ENCODE measurements at regions not wholly inside any gene's neighbourhood (a gene's known extent, or its start where the extent isn't known, plus 50 kb on each side); places are given as distances from the start of the nearest gene placed in this dataset.

DNA sequence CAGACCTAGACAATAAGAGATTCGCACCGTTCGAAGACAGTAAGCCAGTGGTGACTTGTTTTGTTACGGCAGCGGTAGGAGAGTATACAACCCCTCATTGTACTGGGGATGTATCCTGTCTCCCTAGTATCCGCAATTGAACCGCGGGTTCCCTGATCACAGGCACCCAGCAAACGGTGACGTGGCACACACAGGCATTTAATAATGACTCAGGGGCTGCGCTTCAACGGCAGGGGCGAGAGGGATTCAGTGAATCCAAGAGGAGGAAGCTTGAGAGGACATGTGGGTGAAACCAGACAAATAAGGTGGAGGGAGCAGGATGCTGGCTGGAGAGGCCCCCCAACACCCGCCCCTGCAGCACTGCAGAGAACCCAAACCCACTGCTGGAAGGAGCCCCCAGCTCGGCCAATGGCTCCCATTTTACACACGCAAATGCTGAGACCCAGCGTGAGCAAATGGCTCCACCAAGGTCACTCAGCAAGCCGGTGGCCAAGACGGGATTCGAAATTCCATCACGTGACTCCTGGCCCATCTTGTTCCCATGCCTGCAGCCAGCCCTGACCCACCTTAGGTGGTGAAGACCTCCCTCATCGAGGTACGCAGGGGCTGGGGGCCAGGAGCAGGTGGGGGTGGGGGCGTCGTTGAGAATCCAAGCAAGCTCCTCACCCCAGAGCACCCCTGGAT is 149.9 kb downstream of the SYF2 start:
- TF ChIP-seq, protein P1, sequence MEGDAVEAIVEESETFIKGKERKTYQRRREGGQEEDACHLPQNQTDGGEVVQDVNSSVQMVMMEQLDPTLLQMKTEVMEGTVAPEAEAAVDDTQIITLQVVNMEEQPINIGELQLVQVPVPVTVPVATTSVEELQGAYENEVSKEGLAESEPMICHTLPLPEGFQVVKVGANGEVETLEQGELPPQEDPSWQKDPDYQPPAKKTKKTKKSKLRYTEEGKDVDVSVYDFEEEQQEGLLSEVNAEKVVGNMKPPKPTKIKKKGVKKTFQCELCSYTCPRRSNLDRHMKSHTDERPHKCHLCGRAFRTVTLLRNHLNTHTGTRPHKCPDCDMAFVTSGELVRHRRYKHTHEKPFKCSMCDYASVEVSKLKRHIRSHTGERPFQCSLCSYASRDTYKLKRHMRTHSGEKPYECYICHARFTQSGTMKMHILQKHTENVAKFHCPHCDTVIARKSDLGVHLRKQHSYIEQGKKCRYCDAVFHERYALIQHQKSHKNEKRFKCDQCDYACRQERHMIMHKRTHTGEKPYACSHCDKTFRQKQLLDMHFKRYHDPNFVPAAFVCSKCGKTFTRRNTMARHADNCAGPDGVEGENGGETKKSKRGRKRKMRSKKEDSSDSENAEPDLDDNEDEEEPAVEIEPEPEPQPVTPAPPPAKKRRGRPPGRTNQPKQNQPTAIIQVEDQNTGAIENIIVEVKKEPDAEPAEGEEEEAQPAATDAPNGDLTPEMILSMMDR (IDR thresholded peaks at IDR 0.05; ENCODE audit: low read depth, low read length, missing control alignments): no peak
- no peak overlapping the region for H3K4me3 ChIP-seq (ENCODE audit: low read depth, low read length)
- in situ Hi-C loops (cut with HindIII; ENCODE audit: low sequenced_read_pairs): loop anchor here (5.0 kb wide), 1 partner anchor 40 kb away; no protein-coding TSS in a partner anchor
- DNase-seq (ENCODE audit: low read depth): no peak

DNA sequence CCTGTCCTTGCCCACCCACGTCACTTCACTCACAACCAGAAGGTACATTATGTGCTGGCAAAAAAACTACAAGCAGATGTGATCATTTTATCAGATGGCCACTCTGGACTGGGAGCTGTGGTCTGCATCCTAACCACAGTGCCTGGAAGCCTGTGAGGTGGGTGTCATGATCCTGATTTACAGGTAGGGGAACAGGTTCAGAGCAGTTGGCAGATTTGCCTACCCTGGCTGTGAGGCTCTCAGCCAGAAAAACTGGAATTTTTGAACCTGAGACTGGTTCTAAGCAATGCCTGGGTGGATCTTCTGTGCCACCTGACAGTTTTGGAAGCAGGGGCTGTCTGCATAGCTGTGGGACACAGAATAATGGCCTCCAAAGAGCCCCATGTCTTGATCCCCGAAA is 150.8 kb downstream of the SYF2 start:
- in situ Hi-C loops (cut with HindIII; ENCODE audit: low sequenced_read_pairs): loop anchor here (5.0 kb wide), 1 partner anchor 39 kb away; no protein-coding TSS in a partner anchor
- TF ChIP-seq, protein P1 (IDR thresholded peaks at IDR 0.05; ENCODE audit: low read depth, low read length, missing control alignments): no peak
- DNase-seq (ENCODE audit: low read depth): no peak
- no peak overlapping the region for H3K4me3 ChIP-seq (ENCODE audit: low read depth, low read length)

DNA sequence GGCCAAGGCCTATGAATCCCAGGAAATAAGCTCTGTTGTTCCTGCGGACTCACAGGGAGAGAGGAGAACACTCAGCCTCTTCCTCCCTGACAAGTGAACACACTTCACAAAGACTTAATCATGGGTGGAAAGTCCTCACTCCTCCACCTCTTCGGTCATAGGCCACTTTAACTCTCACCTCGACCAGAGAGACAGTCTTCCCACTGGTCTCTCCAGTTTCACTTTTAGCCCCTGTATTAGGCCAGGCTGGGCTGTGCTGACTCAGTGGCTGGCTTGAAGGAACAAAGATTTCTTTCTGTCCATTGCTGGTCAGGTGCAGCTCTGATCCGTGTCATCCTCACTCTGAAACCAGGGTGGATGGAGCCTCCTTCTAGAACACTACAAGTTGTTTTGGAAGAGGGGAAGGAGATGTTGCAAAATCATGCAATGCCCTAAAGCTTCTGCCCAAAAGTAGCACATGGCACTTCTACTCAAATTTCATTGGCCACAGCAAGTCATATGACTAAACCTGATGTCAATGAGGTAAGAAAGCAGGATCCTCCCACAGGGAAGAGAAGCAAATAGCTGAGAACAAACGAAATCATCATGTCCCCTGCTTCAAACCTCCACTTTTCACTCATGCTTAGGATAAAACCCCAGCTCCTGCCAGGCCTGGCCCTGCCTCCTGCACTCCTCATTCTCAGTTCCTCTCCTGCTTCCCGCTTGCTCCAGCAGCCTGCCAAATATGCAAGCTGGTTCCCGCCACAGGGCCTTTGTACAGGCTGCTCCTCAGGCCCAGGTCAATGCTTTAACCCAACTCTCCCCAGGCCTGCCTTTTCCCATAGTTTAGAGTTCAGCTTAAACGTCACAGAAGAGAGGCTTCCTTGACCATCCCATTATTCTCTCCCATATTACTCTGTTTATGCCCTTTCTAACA is 150.5 kb upstream of the RUNX3 start:
- in situ Hi-C loops (cut with HindIII; ENCODE audit: low sequenced_read_pairs): loop anchor here (5.0 kb wide), 1 partner anchor 38 kb away; no protein-coding TSS in a partner anchor
- TF ChIP-seq, protein P1 (IDR thresholded peaks at IDR 0.05; ENCODE audit: low read depth, low read length, missing control alignments): no peak
- no peak overlapping the region for H3K4me3 ChIP-seq (ENCODE audit: low read depth, low read length)
- no peak for DNase-seq (ENCODE audit: low read depth)

DNA sequence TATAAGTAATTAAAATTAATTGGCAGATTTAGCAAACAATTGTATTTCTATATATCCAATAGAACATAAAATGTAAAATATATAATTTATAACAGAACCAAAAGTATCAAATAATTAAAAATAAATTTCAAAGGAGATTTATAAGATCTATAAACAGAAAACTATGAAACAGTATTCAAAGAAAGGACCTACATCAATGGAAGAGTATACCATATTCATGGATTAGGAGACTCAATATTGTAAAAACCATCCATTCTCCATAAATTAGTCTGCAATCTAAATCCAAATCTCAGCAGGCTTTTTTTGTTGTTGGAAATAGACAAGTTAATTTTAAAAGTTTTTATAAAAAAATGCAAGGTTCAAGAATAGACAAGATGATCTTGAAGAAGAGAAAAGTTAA is 149.0 kb upstream of the RUNX3 start:
- in situ Hi-C loops (cut with HindIII; ENCODE audit: low sequenced_read_pairs): no loop called here
- H3K4me3 ChIP-seq (ENCODE audit: low read depth, low read length): no peak overlapping the region
- DNase-seq (ENCODE audit: low read depth): no peak
- TF ChIP-seq, protein P1 (IDR thresholded peaks at IDR 0.05; ENCODE audit: low read depth, low read length, missing control alignments): no peak

DNA sequence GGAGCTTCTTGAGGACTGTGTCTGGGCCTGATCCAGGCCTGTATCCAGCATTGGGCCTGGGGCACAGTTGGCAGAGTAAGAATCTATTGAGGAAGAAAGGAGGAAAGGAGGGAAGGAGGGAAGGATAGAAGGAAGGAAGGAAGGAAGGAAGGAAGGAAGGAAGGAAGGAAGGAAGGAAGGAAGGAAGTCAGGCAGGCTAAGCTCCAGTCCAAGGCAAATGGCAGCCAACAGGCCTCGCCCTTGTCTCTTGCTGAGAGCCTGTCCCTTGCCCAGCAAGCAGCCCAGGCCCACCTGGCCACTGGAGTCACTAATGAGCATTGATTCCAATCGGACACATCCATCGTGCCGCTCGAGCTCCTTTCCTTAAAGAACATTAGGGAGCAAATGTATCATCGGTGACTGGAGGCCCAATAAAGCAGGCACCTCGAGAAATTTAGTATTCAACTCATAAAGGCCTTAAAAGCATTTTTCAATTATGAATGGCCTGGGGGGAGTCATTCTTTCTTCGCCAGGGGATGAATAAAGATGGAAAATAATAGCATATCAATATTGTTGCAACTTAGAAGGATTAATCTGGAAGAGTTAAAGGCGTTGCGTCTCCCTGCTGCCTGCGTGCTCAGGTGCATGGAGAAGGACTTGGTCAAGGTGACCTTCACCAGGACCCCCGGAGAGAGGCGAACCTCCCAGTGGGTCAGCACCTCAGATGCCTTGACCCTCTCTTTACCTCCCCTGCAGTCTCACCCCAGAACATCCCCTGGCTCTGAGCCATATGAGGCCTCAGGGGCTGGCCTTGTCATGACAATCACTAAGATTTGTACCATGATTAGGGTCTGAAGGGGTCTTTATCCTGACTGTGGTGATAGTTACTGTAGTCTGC is 144.5 kb upstream of the RUNX3 start:
- no peak for DNase-seq (ENCODE audit: low read depth)
- H3K4me3 ChIP-seq (ENCODE audit: low read depth, low read length): no peak overlapping the region
- TF ChIP-seq, protein P1 (IDR thresholded peaks at IDR 0.05; ENCODE audit: low read depth, low read length, missing control alignments): no peak
- in situ Hi-C loops (cut with HindIII; ENCODE audit: low sequenced_read_pairs): no loop called here
